ENCODE measurements at regions not wholly inside any gene's neighbourhood (a gene's known extent, or its start where the extent isn't known, plus 50 kb on each side); places are given as distances from the start of the nearest gene placed in this dataset.

DNA sequence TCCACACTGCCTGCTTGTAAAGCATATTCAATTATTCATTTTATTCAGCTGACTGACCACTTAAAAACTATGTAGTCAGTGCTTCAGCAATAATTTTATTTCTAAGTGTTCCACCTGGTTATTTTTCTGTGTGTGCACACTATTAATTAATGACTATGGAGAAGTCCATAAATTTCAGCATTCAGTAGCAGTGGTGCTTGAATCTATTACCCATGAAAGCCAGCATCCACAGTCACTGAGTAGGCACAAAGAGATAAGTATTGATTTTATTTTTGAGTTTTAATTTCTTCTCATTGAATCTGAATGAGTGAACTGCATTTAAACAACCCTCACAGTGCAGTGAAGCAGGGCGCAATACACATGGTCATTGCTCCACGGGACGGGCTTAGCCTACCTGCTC, 643.1 kb downstream of the GALC start:
- ChIA-PET POLR2A (no interaction called here), CTCF (ENCODE audit: low intra/inter-chr PET ratio, low total read pairs) (no interaction called here)
- no peak overlapping the region for H3K4me3 ChIP-seq (replicated peaks in 1 of 3; ENCODE audit: insufficient read depth in 1 of 3, low read depth in 2 of 3, low read length in 3 of 3)
- H3K36me3 ChIP-seq (replicated peaks in 1 of 2; ENCODE audit: control insufficient read depth in 1 of 2, insufficient read depth in 2 of 2, low read length in 2 of 2): no peaks in the 10 kb centered on the region
- no peaks in the 10 kb centered on the region for H3K27me3 ChIP-seq (ENCODE audit: control insufficient read depth in 1 of 2, insufficient read depth in 2 of 2, low read length in 2 of 2)
- intact Hi-C loops (cut with micrococcal nuclease; ENCODE audit: unreplicated experiment): no loop called here
- no TSS peak for BruUV-seq (replicated peaks)
- WGBS (ENCODE audit: low lambda C conversion rate): 0% methylated on average over 3 of the region's 3 CpGs
- DNase-seq (ENCODE audit: low spot score) (no peak), FAIRE-seq (no peak), ATAC-seq (no peak)
- H3K4me1 ChIP-seq (ENCODE audit: insufficient read depth, low read length): no peaks in the 10 kb centered on the region
- H4K20me1 ChIP-seq (ENCODE audit: insufficient read depth, low read length): no peaks in the 10 kb centered on the region
- H3K79me2 ChIP-seq (ENCODE audit: insufficient read depth, low read length): no peaks in the 10 kb centered on the region
- H3K9me3 ChIP-seq (ENCODE audit: low read length): peaks cover 67% of the 10 kb centered on the region
- in situ Hi-C loops (cut with HindIII; ENCODE audit: extremely low pct_ligation_motif_present, low pct_unique_long_range_greater_than_20kb): no loop called here
- H3K4me2 ChIP-seq (ENCODE audit: low read depth, low read length): no peak overlapping the region
- H2AFZ ChIP-seq (ENCODE audit: low read length): no peak overlapping the region
- no peak overlapping the region for H3K27ac ChIP-seq (ENCODE audit: extremely low read length, insufficient read depth, low read length)
- no peak for TF ChIP-seq AHR (CRISPR knock-in tag; IDR thresholded peaks at IDR 0.05)
- TF ChIP-seq, protein P1, sequence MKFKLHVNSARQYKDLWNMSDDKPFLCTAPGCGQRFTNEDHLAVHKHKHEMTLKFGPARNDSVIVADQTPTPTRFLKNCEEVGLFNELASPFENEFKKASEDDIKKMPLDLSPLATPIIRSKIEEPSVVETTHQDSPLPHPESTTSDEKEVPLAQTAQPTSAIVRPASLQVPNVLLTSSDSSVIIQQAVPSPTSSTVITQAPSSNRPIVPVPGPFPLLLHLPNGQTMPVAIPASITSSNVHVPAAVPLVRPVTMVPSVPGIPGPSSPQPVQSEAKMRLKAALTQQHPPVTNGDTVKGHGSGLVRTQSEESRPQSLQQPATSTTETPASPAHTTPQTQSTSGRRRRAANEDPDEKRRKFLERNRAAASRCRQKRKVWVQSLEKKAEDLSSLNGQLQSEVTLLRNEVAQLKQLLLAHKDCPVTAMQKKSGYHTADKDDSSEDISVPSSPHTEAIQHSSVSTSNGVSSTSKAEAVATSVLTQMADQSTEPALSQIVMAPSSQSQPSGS (CRISPR knock-in tag; IDR thresholded peaks at IDR 0.05): no peak
- no peak for TF ChIP-seq SALL2 (CRISPR knock-in tag; IDR thresholded peaks at IDR 0.05)
- no peak for TF ChIP-seq SMARCC2 (IDR thresholded peaks at IDR 0.05)
- TF ChIP-seq PRMT3 (CRISPR knock-in tag; IDR thresholded peaks at IDR 0.05; ENCODE audit: borderline replicate concordance, low read depth): no peak
- TF ChIP-seq ISX (CRISPR knock-in tag; conservative IDR thresholded peaks at IDR 0.05): no peak
- TF ChIP-seq NFIB (CRISPR knock-in tag; IDR thresholded peaks at IDR 0.05; ENCODE audit: borderline replicate concordance): no peak
- TF ChIP-seq SRSF9 (IDR thresholded peaks at IDR 0.05; ENCODE audit: borderline replicate concordance, insufficient read depth, low read depth, low read length, poor library complexity, severe bottlenecking): no peak
- TF ChIP-seq, protein P2, sequence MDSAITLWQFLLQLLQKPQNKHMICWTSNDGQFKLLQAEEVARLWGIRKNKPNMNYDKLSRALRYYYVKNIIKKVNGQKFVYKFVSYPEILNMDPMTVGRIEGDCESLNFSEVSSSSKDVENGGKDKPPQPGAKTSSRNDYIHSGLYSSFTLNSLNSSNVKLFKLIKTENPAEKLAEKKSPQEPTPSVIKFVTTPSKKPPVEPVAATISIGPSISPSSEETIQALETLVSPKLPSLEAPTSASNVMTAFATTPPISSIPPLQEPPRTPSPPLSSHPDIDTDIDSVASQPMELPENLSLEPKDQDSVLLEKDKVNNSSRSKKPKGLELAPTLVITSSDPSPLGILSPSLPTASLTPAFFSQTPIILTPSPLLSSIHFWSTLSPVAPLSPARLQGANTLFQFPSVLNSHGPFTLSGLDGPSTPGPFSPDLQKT (CRISPR knock-in tag; IDR thresholded peaks at IDR 0.05; ENCODE audit: borderline replicate concordance): no peak
- TF ChIP-seq GATAD2A (CRISPR knock-in tag; IDR thresholded peaks at IDR 0.05): no peak
- no peak overlapping the region for H3K9ac ChIP-seq (ENCODE audit: insufficient read depth, low read depth, low read length)
